ENCODE measurements at regions not wholly inside any gene's neighbourhood (a gene's known extent, or its start where the extent isn't known, plus 50 kb on each side); places are given as distances from the start of the nearest gene placed in this dataset.
A peak's percentile ranks its signal among the peaks of the same experiment; 100 is the strongest.

DNA sequence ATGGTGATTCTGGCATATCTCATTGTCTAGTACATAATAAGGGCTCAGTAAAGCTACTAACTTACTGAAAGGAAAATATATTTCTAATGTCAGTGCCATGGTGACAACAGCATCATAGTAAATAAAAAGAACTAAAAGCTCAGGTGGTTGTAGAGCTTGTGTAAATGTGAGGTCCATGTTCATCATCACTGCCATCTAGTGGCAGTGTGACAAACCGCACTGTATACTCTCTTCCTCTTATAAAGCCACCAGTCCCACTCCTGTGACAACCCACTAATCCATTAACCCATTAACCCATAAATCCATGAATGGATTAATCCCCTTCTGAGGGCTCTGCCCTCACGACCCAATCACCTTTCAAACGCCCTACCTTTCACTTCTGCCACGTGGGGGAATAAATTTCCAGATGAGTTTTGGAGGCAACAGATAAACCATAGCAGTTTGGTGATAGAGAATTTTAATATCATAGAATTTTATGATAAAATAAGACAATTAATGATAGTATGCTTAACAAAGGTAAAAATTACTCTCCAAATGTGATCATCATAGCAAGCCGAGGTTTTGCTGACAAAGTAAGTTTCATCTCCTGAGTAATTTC is 160.4 kb upstream of the SGCG start:
- TF ChIP-seq CTCF (IDR thresholded peaks at IDR 0.05) (peak; percentile 84), EZH2 (IDR thresholded peaks at IDR 0.05; ENCODE audit: borderline replicate concordance, insufficient read depth, low read depth, low read length, poor library complexity, severe bottlenecking) (no peak)

Measured in B cell (primary cell).